DMS153 treated with DMSO at 0.1 percent for 48 hours (cell line): ENCODE measurements at regions not wholly inside any gene's neighbourhood (a gene's known extent, or its start where the extent isn't known, plus 50 kb on each side); places are given as distances from the start of the nearest gene placed in this dataset.
A peak's percentile ranks its signal among the peaks of the same experiment; 100 is the strongest.
"Not testable (repeated sequence)": the region's sequence is repeated elsewhere in the genome, so short reads cannot be mapped to it uniquely, and the experiment has no call there.

Experiments
- DNase-seq: peaks from one replicate; lab custom pipeline; 2025; ENCODE audit not compliant: unreplicated experiment; lab: John Stamatoyannopoulos, UW

GRCh38 chr1:232180779-232181136 is 449.2 kb downstream of the SIPA1L2 start:
- DNase-seq: no peak

DNA sequence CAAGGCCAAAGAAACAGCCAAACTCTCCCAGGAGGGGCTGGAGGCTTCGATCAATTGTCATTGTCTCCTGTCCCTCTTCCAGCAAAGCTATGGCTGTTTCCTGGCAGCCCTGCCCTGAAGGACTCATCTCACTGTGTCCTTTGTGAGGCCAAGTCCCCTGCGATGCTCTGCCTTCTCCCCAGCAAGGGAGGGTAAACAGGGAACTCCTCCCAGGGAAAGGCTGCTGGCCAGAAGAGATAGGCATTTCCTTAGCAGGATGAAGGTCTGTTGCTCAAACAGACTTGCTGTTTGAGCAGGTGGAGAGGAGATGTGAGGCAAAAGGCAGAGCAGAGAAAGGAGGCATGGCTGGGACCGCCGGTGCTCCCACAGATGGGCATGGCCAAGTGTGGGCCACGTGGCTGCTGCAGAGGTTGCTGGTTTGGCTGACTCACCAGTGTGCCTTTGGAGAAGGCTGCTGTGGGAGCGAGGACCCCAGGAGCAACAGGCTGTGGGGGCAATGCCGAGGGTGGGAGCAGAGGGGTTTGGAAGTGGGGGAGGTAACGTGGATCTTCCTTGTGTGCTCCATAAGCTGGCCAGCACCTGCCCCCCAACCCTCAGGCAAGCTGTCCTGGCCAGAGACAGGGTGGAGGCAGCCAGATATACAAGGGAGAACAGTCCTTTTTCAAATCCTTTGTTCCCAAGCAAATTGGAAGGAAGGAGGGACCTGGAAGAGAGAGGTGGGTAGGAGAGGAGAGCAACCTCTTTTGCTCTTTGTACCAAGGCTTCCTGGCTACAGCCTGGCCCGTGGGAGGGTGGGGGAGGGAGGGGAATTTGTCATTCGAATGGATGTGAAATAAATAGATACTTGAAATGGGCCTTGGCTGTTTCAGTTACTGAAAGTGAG is 449.8 kb downstream of the SIPA1L2 start:
- no peak for DNase-seq

- DNase-seq: no peak
Measured at GRCh38 chr1:232178191-232178590, 451.7 kb downstream of the SIPA1L2 start.

DNA sequence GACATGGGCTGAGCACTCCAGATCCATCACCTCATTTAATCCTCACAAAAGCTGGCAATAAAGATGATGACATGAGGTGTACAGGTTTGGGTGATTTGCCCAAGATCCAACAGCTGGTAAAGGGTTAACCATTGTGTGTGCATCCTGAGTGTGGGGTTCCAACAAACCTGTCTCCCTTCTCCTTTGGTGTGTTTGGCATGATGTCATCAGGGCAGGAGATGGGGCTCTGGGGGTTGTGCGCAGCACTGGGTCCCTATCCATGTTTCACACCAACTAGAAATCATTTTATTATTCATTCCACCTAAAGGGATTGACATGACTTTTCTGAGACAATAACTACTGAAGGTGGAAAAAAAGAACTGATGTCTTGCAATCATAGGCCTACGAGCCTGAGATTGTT is 452.5 kb downstream of the SIPA1L2 start:
- no peak for DNase-seq

GRCh38 chr1:232176222-232176621 is 453.7 kb downstream of the SIPA1L2 start:
- no peak for DNase-seq

DNA sequence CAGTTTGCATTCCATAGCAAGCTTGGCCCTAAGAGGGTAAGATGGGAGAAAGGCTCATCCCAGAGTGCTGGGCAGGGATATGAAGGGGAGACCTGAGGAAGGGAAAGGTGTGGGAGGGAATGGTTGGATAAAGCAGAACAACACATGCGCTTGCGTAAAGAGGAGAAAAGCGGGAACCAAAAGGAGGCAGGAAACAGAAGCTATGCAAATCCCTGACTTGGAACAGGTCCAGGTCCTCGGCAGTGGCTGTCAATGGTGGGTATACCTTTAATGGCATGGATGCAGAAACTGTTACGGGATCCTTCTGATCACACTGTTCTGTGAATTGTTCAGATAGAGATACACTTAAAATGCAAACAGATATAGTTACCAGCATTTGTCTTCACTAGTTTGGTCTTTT is 455.6 kb downstream of the SIPA1L2 start:
- DNase-seq: peak; percentile 78

DNA sequence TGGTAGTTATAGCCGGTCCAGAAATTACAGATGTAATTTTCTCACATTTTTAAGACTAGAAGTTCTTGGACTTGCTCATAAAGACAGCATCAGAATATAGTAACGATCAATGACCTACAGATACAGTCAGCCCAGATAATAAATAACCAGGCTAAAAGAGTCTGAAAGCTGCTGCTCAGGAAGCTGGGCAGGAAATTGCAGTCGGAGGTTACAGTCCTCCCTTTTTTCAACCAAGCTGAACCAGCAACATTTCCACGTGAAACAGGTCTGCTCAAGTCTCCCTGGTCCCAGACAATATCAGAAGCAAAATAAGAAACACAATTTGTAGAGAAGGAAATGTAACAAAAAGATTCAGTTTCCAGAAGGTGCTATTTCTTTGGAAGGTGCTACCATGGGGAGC is 457.4 kb downstream of the SIPA1L2 start:
- no peak for DNase-seq

DNA sequence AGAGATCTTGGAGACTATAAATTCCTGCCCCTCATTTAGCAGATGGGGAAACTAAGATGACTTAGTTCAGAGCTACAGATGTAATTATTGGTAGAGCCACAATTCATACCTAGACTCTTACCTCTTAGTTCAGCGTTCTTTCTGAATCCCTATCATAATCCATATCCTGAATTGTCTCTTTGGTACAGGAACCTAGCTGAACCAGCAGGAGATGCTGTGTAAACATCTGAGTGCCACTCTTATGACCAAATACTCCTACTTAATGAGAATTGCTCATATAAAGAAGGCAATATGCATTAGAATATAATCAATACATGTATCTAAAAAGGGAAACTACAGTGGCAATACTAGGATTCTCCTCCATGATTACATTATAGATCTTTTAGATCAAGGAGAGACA is 459.0 kb downstream of the SIPA1L2 start:
- no peak for DNase-seq

DNA sequence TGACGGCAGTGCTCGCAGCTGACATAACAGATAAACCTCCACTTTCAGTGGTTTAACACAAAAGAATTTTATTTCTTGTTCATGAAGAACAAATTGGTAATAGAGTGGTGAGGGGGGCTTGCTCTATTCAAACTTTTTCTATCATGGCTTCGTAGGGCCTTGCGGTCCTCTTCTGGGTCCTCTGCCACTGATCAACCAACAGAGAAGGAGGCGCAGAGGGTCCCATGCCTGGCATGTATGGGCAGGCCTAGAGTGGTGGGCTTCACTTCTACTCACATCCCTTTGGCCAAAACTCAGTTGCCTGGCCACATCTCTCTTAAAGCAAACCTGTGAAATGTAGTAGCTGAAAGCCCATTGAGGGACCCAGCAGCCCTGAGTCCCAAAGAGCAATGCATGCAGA is 460.5 kb downstream of the SIPA1L2 start:
- no peak for DNase-seq

- DNase-seq: no peak
Measured at GRCh38 chr1:232168508-232168907, 461.4 kb downstream of the SIPA1L2 start.

GRCh38 chr1:232166942-232167341 is 463.0 kb downstream of the SIPA1L2 start:
- DNase-seq: no peak

GRCh38 chr1:232164078-232164963 is 465.6 kb downstream of the SIPA1L2 start:
- DNase-seq: no peak

DNA sequence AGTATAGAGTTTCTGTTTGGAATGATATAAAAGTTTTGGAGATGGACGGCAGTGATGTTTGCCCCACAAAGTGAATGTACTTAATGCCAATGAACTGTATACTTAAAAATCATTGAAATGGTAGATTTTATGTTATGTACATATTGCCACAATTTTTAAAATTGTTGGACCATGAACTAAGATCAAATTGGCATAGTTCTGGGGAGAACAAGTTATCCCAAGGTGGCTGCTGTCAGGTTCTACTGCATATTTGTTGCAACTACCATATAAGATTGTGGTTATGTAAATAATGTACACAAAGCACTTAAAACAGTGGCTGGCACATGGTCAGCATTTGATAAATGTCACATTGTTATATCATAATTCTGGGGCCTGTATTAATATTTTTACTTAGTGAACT is 466.4 kb downstream of the SIPA1L2 start:
- no peak for DNase-seq

GRCh38 chr1:232162001-232162400 is 467.9 kb downstream of the SIPA1L2 start:
- no peak for DNase-seq

DNA sequence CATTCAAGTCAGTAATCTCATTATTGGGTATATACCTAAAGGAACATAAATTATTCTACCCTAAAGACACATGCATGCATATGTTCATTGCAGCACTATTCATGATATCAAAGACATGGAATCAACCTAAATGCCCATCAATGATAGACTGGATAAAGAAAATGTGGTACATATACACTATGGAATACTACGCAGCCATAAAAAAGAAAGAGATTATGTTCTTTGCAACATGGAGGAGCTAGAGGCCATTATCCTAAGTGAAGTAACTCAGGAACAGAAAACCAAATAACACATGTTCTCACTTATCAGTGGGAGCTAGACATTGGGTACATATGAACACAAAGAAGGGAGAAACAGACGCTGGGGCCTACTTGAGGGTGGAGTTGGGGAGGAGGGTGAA is 471.4 kb downstream of the SIPA1L2 start:
- DNase-seq: not testable (repeated sequence)

GRCh38 chr1:232156070-232156469 is 473.9 kb downstream of the SIPA1L2 start:
- DNase-seq: not testable (repeated sequence)

GRCh38 chr1:232153652-232154051 is 476.3 kb downstream of the SIPA1L2 start:
- no peak for DNase-seq

DNA sequence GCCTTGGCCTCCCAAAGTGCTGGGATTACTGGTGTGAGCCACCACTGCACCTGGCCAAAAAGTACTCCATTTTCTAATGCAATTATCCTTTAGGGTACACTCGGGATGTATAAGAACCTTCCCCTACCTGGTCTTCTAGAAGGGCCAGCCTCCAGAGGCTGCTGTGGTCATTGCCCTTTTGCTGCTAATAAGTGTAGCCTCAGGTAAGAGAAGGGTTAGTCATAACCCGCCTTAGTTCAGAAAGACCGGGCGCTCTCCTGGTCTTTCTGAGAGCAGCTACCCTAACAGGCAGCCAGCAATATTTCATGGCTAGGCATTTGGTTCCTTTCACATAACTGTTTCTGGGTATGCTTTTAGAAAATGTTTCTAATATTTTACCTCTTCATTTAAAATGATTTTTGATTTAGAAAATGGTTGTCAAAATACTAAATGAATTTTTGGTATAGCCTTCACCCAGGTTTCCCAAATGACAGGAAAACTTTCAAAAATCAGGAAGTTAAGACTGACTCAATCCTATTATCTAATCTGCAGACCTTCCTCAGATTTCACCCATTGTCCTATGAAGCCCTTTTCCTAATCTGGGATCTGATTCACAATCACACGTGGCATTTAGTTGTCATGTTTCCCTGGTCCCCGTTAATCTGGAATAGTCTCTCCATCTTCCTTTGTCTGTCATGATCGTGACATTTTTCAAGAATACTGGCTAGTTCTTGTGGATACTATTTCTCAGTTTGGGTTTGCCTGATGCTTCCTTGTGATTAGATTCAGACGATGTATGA is 479.0 kb downstream of the SIPA1L2 start:
- no peak for DNase-seq

DNA sequence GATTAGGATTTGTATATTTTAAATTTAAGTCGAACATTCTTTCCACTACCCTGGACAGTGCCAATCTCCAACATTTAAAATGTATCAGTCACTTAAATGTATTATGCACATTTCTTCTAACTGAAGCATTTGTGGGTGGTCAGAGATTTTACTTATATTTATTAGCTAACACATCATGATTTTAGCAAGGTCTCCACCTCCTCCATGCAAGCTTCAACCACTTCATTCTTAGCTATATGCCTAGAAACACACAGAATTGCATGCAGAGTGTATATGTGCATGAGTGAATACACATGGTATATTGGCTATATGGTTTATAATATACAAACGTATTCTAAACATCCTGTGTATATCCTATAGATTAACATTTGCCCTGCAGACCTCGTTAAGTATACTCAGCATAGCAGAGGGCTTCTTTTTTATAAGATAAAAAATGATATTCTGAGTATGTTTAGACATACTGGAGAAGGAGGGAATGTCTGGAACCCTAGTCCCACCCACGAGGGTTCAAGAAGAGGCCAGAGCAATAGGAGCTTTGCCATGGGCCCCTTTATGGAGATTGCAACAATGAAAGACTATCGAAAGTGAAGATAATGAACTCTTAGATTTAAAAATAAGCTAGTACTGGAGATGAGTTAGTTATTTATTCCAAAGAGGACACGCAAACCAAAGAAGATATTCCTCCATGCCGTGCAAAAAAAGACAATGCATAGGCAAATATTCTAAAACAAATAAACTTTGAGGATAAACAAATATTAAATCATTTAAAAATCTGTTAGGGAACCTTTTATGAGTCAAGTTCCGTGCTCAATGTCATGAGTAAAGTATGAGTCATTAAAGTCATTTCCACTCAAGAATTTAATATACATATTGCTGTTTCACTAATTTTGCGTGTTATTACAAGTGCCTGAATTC is 480.4 kb downstream of the SIPA1L2 start:
- no peak for DNase-seq

DNA sequence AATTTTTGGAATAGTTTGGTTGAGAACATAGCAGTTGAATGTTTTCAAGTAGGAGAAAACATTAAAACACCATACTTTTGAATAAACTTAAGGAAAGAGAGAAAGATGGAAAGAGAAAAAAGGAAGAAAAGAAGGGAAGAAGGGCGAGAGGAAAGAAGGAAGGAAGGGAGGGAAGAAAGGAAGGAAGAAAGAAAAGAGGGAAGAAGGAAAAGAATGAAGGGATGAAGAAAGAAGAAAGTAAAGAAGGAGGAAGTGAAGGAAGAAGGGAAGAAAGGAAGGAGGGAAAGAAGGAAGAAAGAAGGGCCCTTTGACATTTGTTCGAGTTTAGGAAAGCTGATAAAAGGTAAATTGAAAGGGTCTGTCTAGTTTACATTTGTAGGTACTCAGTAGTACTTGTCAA is 482.7 kb downstream of the SIPA1L2 start:
- no peak for DNase-seq
